KMS-11 (cell line): ENCODE measurements at regions not wholly inside any gene's neighbourhood (a gene's known extent, or its start where the extent isn't known, plus 50 kb on each side); places are given as distances from the start of the nearest gene placed in this dataset.

Source experiments
- H2AFZ ChIP-seq: fragments of 200-600 bp; sonication (generic); 2 replicates; pipeline ENCODE4 v1.6.1; 2016; ENCODE audit warnings: antibody characterized with exemption, mixed run types, low read depth
- H3K27ac ChIP-seq: fragments of 200-600 bp; sonication (generic); 2 replicates; pipeline ENCODE4 v1.6.1; 2016; ENCODE audit warnings: mild to moderate bottlenecking, mixed run types
- H3K27me3 ChIP-seq: fragments of 200-600 bp; sonication (generic); 2 replicates; pipeline ENCODE4 v1.6.1; 2017; ENCODE audit warnings: mild to moderate bottlenecking, low read depth, mixed run types, moderate library complexity; ENCODE audit not compliant: insufficient read depth
- H3K36me3 ChIP-seq: fragments of 200-600 bp; sonication (generic); 2 replicates; pipeline ENCODE4 v1.6.1; 2017; ENCODE audit warnings: mild to moderate bottlenecking, mixed run types; ENCODE audit not compliant: insufficient read depth
- H3K4me1 ChIP-seq: fragments of 200-600 bp; sonication (generic); 2 replicates; pipeline ENCODE4 v1.6.1; 2016; ENCODE audit warnings: mild to moderate bottlenecking, low read depth, mixed run types; ENCODE audit not compliant: poor library complexity, severe bottlenecking
- H3K4me2 ChIP-seq: fragments of 200-600 bp; sonication (generic); 2 replicates; pipeline ENCODE4 v1.7.0; 2016; ENCODE audit warnings: mild to moderate bottlenecking, mixed run types
- H3K4me3 ChIP-seq: fragments of 200-600 bp; sonication (generic); IDR thresholded peaks from 2 replicates; pipeline ENCODE4 v1.6.1; 2017; ENCODE audit warnings: low read depth, low read length, mixed read lengths; ENCODE audit not compliant: insufficient read depth
- H3K79me2 ChIP-seq: fragments of 200-600 bp; sonication (generic); 2 replicates; pipeline ENCODE4 v1.6.1; 2016; ENCODE audit warnings: low read depth, mixed run types; ENCODE audit not compliant: insufficient read depth
- H3K9ac ChIP-seq: fragments of 200-600 bp; sonication (generic); 2 replicates; pipeline ENCODE4 v1.6.1; 2016; ENCODE audit warnings: mild to moderate bottlenecking, mixed run types
- H4K20me1 ChIP-seq: fragments of 200-600 bp; sonication (generic); 2 replicates; pipeline ENCODE4 v1.6.1; 2016; ENCODE audit warnings: mild to moderate bottlenecking, mixed run types; ENCODE audit not compliant: insufficient read depth
- TF ChIP-seq, protein P1 (sequence below): fragments of 200-600 bp; sonication (generic); conservative IDR thresholded peaks from 2 replicates; pipeline ENCODE4 v1.6.1; 2017; ENCODE audit warnings: low read depth, mild to moderate bottlenecking, antibody characterized with exemption, low read length, moderate library complexity, mixed read lengths

DNA sequence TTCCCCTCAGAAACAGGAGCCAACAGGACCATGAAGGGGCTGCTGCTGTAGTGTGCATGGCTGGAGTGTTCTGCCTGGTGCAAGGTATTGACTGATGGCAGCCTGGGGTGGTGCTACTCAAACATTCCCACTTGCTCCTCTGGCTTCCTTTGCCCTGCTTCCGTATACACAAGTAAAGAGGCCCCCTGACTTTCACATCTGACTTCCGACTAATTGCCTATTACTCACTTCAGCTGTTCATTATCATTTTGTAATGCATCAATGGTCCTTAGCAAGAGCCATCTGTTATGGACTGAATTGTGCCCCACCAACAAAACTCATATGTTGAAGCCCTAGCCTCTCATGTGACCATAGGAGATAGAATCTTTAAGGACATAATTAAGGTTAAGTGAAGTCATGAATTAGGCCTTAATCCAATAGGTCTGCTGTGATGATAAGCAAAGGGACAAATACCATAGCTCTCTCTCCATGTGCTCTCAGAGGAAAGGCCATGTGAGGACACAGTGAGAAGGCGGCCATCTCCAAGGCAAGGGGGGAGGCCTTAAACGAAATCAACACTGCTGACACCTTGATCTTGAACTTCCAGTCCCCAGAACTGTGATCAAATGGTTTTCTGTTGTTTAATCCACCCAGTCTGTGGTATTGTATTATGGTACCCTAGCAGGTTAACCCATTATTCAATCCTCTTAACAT lies 122.5 kb upstream of the CLNK start:
- Histone ChIP-seq H3K4me1 (no peaks in the 10 kb centered on the region), H3K27me3 (no peaks in the 10 kb centered on the region), H3K4me3 (no peak overlapping the region), H3K4me2 (no peak overlapping the region), H3K79me2 (no peaks in the 10 kb centered on the region), H2AFZ (no peak overlapping the region), H3K27ac (no peak overlapping the region), H4K20me1 (no peaks in the 10 kb centered on the region), H3K9ac (no peak overlapping the region), H3K36me3 (no peaks in the 10 kb centered on the region)
- TF ChIP-seq, protein P1, sequence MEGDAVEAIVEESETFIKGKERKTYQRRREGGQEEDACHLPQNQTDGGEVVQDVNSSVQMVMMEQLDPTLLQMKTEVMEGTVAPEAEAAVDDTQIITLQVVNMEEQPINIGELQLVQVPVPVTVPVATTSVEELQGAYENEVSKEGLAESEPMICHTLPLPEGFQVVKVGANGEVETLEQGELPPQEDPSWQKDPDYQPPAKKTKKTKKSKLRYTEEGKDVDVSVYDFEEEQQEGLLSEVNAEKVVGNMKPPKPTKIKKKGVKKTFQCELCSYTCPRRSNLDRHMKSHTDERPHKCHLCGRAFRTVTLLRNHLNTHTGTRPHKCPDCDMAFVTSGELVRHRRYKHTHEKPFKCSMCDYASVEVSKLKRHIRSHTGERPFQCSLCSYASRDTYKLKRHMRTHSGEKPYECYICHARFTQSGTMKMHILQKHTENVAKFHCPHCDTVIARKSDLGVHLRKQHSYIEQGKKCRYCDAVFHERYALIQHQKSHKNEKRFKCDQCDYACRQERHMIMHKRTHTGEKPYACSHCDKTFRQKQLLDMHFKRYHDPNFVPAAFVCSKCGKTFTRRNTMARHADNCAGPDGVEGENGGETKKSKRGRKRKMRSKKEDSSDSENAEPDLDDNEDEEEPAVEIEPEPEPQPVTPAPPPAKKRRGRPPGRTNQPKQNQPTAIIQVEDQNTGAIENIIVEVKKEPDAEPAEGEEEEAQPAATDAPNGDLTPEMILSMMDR: no peak

DNA sequence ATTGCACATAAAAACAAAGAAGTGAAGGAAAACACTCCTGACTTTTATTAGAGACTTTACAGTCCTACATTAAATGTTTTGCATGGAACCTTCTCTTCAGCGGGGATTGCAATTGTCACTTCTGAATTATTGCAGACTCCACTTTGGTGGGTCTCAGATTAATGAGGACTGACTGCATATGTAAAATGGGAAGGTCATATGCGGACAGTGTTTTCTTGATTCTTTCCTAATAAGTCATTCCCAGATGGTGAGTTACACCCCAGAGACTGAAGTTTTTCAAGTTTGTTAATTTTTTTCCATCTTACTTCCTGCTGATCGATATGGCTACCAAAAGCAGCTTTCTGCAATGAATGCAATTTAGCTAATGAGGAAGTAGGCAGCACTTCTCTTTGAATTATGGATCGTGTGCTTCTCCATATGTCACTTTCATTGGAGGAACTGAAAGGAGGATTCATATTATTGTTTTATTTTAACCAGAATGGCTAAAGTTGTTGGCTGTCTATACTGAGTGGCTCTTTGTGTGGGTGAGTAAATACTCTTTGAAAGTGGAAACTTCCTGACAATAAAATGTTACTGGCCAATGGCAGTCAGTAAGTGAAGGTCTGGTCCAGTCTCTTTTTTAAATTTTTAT lies 119.3 kb upstream of the CLNK start:
- Histone ChIP-seq H4K20me1 (no peaks in the 10 kb centered on the region), H2AFZ (no peak overlapping the region), H3K27me3 (no peaks in the 10 kb centered on the region), H3K27ac (no peak overlapping the region), H3K79me2 (no peaks in the 10 kb centered on the region), H3K4me3 (no peak overlapping the region), H3K4me2 (no peak overlapping the region), H3K4me1 (no peaks in the 10 kb centered on the region), H3K9ac (no peak overlapping the region), H3K36me3 (no peaks in the 10 kb centered on the region)
- TF ChIP-seq, protein P1: no peak

DNA sequence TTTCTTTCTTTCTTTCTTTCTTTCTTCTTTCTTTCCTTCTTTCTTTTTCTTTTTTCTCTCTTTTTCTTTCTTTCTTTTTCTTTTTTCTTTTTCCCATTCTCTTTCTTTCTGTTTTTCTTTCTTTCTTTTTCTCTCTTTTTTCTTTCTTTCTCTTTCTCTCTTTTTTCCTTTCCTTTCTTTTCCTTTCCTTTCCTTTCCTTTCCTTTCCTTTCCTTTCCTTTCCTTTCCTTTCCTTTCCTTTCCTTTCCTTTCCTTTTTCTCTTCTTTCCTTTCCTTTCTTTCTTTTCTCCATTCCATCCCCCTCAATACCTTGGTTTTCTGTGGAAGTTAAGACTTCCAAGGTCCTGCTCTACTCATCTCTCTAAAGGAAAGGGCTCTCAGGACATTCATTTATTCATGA lies 102.8 kb upstream of the CLNK start:
- Histone ChIP-seq H3K79me2 (no peaks in the 10 kb centered on the region), H3K27me3 (no peaks in the 10 kb centered on the region), H3K9ac (no peak overlapping the region), H3K27ac (no peak overlapping the region), H3K4me1 (no peaks in the 10 kb centered on the region), H2AFZ (no peak overlapping the region), H3K4me3 (no peak overlapping the region), H4K20me1 (no peaks in the 10 kb centered on the region), H3K36me3 (no peaks in the 10 kb centered on the region), H3K4me2 (no peak overlapping the region)
- TF ChIP-seq, protein P1: no peak

DNA sequence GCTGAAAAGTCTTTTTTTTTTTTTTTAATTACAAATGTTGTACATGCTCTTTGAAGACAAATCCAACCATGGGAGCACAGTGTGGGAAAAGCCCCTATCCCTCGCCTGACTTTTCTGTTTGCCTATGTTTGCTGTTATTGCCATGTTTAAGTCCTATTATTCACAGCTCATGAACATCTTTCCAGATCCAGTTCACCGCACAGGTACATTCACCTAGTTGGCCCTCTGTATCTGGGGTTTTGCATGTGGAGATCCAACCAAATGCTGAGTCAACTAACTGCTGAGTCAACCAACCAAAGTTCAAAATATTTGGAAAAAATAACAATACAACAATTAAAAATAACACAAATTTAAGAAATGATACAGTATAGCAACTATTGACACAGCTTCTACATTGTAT lies 100.1 kb upstream of the CLNK start:
- no peak overlapping the region for H3K27ac ChIP-seq
- no peaks in the 10 kb centered on the region for H3K79me2 ChIP-seq
- no peak overlapping the region for H3K4me2 ChIP-seq
- H3K4me1 ChIP-seq: no peaks in the 10 kb centered on the region
- TF ChIP-seq, protein P1: no peak
- no peaks in the 10 kb centered on the region for H4K20me1 ChIP-seq
- no peak overlapping the region for H3K4me3 ChIP-seq
- no peaks in the 10 kb centered on the region for H3K36me3 ChIP-seq
- no peaks in the 10 kb centered on the region for H3K27me3 ChIP-seq
- H2AFZ ChIP-seq: no peak overlapping the region
- H3K9ac ChIP-seq: no peak overlapping the region
